Activated CD4-positive, alpha-beta T cell treated with anti-CD3 and anti-CD28 coated beads, Interleukin-2, amount 10 ng/mL, durations not matched to agents 24 days and 14 days (primary cell): ENCODE measurements at regions not wholly inside any gene's neighbourhood (a gene's known extent, or its start where the extent isn't known, plus 50 kb on each side); places are given as distances from the start of the nearest gene placed in this dataset.
A peak's percentile ranks its signal among the peaks of the same experiment; 100 is the strongest.
"Not testable (repeated sequence)": the region's sequence is repeated elsewhere in the genome, so short reads cannot be mapped to it uniquely, and the experiment has no call there.

ENCODE experiments used
- DNase-seq: peaks from one replicate; pipeline ENCODE4 v3.0.0; 2022
- H3K27ac Mint-ChIP-seq: one replicate; pipeline ENCODE4 v1.8.0; 2022; ENCODE audit warnings: mild to moderate bottlenecking, mixed read lengths
- H3K27me3 Mint-ChIP-seq: one replicate; pipeline ENCODE4 v1.8.0; 2022; ENCODE audit warnings: mixed read lengths
- H3K36me3 Mint-ChIP-seq: one replicate; pipeline ENCODE4 v1.8.0; 2022; ENCODE audit warnings: low read depth, mild to moderate bottlenecking, mixed read lengths
- H3K4me1 Mint-ChIP-seq: one replicate; pipeline ENCODE4 v1.8.0; 2021; ENCODE audit warnings: mixed read lengths
- H3K4me3 Mint-ChIP-seq: one replicate; pipeline ENCODE4 v1.8.0; 2022; ENCODE audit warnings: mild to moderate bottlenecking, moderate library complexity, mixed read lengths
- H3K9me3 Mint-ChIP-seq: one replicate; pipeline ENCODE4 v1.8.0; 2021; ENCODE audit warnings: mixed read lengths
- intact Hi-C: fragments of 100-400 bp; cut with micrococcal nuclease; formaldehyde crosslinking; loops from one replicate; pipeline ENCODE4 v1.15.1; 2023

DNA sequence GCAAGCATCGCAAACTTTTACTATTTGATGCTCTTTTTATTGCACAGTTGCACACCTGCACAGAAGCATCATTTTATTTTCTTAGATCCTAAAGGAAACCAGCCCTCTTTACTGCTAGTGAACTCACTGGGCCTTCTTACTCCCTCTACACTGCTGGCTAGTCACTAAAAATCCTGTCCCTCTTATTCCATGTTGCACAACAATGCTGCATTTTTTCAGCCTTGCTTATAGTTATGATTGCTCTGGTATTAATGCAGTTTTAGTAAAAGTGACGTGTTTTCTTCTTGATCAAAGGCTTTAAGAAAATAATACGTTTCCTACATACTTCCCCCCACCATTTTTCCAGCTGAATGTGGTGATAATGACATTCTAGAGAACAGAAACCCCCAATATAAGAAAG is 132.9 kb upstream of the FAM3C start:
- Mint-ChIP-seq H3K27me3 (no peaks in the 10 kb centered on the region), H3K36me3 (peaks cover 8% of the 10 kb centered on the region), H3K9me3 (peaks cover 11% of the 10 kb centered on the region), H3K27ac (peak overlapping the region; percentile 96), H3K4me1 (peaks cover 48% of the 10 kb centered on the region), H3K4me3 (no peak overlapping the region)
- DNase-seq: no peak
- intact Hi-C loops: no loop called here

DNA sequence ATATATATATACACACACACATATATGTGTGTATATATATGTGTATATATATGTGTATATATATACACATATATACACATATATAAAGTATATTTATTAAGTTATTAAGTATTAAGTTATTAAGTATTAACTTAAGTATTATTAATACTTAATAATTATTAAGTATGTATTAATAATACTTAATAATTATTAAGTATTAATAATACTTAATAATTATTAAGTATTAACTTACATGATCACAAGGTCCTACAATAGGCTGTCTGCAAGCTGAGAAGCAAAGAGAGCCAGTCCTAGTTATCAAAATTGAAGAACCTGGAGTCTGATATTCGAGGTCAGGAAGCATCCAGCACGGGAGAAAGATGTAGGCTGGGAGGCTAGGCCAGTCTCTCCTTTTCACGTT is 130.1 kb upstream of the FAM3C start:
- DNase-seq, H3K4me3 Mint-ChIP-seq, intact Hi-C loops, H3K36me3 Mint-ChIP-seq, H3K27ac Mint-ChIP-seq, H3K27me3 Mint-ChIP-seq: not testable (repeated sequence)
- Mint-ChIP-seq H3K9me3 (peaks cover 11% of the 10 kb centered on the region), H3K4me1 (peaks cover 49% of the 10 kb centered on the region)

DNA sequence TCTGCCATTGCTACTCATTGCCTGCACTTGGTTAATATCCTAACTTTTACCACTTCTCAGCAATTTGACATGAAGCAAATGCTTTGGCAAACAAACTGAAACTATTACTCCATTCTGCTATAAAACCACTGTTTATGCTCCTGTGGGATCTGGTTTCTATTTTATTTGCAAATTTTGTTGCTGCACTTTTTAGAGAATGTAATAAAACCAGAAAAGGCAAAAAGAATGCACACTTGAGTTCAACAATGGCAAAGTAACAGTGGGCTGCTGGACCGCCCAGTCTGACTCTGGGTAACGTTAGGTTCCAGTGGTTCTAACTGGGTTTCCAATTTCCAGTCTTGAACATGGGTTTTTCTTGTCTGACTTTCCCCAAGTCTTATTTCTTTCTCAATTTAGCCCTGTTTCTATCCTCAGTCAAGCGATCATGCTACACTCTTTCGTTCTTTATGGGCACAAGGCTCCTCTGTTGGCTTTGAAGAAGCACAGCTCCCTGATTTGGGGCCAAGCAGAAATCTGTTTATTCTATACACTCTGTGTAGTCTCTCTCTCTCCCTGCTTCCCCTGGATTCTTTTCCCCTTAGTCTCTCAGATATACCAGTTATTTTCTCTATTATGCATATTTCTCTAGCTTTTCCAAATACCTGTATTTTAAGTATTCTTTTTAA is 129.2 kb upstream of the FAM3C start:
- DNase-seq: no peak
- Mint-ChIP-seq H3K9me3 (peaks cover 11% of the 10 kb centered on the region), H3K36me3 (peaks cover 5% of the 10 kb centered on the region), H3K4me3 (no peak overlapping the region), H3K27me3 (no peaks in the 10 kb centered on the region), H3K4me1 (peaks cover 49% of the 10 kb centered on the region), H3K27ac (no peak overlapping the region)
- intact Hi-C loops: no loop called here

DNA sequence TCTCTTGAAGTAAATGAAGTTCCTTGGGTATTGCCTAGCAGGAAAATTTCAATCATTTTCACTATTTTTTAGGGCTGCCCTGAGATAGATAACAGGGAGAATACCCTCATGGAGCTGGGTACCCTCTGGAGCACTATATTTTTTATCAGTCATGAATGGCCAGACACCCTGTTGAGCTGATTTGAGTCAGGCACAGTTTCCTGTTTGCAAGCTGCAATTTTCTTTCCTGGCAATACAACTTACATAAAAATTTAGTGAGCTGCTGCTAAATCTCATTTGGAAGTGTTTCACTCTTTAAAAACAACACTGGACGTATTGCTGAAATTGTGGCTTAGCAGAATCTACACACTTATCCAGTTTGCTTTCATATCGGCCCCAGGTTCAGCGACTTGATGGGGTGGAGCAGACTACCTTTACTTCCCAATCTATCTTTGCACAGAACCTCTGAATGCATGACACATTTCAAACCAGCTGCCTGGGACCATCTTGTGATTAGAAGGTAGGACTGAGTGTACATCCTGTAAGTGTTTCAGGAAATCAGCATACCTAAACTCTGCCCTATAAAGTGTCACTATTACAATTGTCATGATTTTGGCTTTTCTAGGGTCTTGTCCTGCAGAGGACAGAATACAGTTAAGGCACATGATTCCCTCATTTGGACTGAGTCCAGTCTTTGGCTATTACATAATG is 125.7 kb upstream of the FAM3C start:
- intact Hi-C loops: no loop called here

DNA sequence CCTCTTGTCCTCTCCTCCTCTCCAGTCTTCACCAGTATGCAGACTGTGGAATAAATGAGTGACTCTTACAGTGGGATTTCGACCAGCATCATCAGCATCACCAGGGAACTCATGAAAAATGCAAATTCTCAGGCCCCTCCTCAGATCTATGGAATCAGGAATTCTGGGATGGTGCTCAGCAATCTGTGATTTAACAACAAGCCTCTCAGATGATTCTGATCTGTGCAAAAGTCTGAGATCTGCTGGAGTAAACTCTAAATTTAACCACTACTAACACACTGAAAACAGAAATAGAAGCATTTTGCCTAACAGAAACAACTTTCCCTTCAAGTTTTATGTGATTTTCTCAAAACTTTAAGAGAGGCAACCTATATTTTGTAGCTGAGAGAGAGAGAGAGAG is 124.8 kb upstream of the FAM3C start:
- intact Hi-C loops: no loop called here
- Mint-ChIP-seq H3K9me3 (peaks cover 16% of the 10 kb centered on the region), H3K27me3 (no peaks in the 10 kb centered on the region), H3K4me1 (peaks cover 35% of the 10 kb centered on the region), H3K36me3 (peaks cover 10% of the 10 kb centered on the region), H3K4me3 (no peak overlapping the region), H3K27ac (peak overlapping the region; percentile 23)
- DNase-seq: no peak

More for the DNA sequence above, 125.7 kb upstream of the FAM3C start:
- Mint-ChIP-seq H3K4me3 (no peak overlapping the region), H3K4me1 (peaks cover 35% of the 10 kb centered on the region), H3K9me3 (peaks cover 16% of the 10 kb centered on the region), H3K27me3 (no peaks in the 10 kb centered on the region), H3K27ac (peak overlapping the region; percentile 43), H3K36me3 (peaks cover 10% of the 10 kb centered on the region)
- DNase-seq: no peak

DNA sequence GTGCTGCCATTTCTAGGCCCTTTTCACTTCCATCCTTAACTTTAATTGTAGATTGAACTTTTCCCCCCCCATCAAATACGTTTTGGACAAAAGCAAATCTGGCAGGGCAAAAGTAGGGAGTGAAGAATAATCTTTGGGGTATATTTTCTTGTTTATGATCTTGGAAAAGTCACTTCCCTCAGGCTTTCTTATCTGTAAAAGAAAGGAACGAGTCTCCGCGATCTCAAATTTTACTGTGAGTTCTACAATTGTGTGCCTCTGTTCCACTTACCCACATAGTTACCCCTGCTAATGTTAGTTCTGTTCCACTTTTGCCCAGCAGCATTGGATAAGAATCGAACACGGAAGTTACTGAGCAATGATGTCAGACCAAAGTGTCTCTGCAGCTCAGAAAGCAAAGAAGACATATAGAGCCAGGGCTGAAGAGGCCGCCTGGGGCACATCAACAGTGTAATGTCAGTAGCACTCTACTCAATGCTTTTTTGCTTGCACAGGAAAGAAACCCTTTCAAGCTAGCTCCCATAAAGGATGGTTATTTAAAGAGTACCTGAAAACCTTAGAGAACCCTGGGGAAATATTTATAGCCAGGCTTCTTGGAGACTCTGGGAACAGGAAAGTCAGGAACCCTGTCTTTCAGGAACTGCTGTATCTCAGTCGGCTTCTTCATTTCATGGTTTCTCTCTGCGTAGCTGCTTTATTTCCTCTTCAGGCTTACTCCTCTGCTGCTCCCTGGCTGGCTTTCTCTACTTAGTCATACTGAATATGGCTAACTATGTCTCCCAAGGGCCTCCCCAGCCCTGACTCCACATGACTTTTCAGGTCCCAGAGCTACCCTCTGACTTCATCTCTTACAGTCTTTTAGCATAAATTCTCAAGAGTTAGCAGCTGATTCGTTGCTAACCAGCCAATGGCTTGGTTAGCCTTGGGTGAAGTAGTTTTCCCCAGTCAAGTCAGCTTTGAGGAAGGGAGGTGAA is 123.7 kb upstream of the FAM3C start:
- peaks cover 11% of the 10 kb centered on the region for H3K9me3 Mint-ChIP-seq
- H3K36me3 Mint-ChIP-seq: peaks cover 10% of the 10 kb centered on the region
- H3K27ac Mint-ChIP-seq: peak overlapping the region; percentile 61
- intact Hi-C loops: no loop called here
- DNase-seq: peak; percentile 57
- no peak overlapping the region for H3K4me3 Mint-ChIP-seq
- H3K27me3 Mint-ChIP-seq: no peaks in the 10 kb centered on the region
- H3K4me1 Mint-ChIP-seq: peaks cover 30% of the 10 kb centered on the region

DNA sequence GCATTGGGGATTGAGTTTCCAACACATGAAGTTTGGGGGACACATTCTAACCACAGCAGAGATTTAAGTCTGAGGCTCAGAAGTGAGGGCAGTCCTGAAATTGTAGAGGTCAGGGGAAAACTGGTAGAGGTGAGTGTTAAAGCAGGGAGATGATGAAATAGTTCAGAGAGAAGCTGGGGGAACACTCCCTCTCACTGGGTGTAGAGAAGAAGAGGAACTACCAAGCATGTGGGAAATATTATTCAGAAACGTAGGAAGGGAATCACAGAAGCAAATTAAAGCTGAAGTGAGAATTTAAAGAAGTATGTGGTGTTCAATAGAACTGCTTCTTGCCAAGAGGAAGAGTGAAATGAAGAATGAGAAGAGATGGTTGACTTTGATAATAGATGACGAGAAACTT is 121.5 kb upstream of the FAM3C start:
- Mint-ChIP-seq H3K9me3 (peaks cover 11% of the 10 kb centered on the region), H3K36me3 (peaks cover 10% of the 10 kb centered on the region), H3K27me3 (no peaks in the 10 kb centered on the region), H3K27ac (peak overlapping the region; percentile 57), H3K4me1 (peaks cover 30% of the 10 kb centered on the region), H3K4me3 (no peak overlapping the region)
- intact Hi-C loops: no loop called here
- DNase-seq: no peak

DNA sequence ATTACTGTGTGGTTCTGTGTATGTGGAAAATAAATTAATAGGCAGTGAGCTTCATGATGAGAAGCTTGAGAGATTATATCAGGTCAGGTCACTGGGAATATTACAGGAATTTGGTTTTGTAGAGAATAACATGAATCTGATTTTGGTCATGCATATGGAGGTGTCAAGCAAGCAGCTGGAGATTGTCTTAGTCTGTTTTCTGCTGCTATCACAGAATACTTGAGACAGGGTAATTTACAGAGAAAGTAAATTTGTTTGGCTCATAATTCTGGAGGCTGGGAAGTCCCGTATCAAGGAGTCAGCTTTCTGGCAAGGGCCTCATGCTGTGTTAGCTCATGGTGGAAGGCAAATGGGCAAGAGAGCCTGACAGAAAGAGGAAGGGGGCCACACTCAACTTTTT is 120.7 kb upstream of the FAM3C start:
- intact Hi-C loops: no loop called here
- H3K27me3 Mint-ChIP-seq: no peaks in the 10 kb centered on the region
- no peak for DNase-seq

DNA sequence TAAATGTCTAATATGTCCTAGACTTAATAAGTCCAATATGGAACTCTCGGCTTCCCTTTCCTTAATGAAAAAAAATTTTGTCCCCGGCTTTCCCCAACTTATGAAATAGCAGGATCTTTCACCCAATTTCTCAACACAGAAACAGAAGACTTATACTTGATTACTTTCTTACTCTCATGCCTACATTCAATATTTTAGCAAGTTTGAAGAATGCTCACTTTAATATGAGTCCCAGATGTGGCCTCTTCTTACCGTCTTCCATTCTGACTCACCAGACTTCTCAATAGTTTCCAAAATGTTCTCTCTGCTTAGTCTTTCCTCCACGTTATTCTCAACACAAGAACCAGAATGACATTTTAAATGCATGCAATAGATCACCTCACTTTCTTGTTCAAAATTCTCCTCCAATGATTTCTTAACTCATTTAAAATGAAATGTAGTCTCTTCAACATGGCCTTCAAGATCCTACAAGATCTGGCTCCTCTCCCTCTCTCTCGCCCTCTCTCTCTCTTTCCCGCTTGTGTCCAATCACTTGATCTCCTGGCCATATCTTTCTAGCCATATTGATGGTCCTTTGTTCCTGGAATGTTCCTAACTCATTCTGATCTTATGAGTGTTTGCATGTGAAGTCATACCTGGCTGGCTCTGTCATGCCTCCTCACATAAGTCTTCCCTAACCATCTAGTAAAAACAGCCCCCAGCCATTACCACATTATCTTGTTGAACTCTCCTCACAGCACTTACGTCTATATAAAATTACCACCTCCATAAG is 119.7 kb upstream of the FAM3C start:
- Mint-ChIP-seq H3K9me3 (peaks cover 15% of the 10 kb centered on the region), H3K36me3 (peaks cover 15% of the 10 kb centered on the region), H3K4me3 (no peak overlapping the region), H3K4me1 (peaks cover 18% of the 10 kb centered on the region), H3K27ac (no peak overlapping the region), H3K27me3 (no peaks in the 10 kb centered on the region)
- no peak for DNase-seq
- intact Hi-C loops: loop anchor here (2.0 kb wide), 1 partner anchor 15 kb away; no protein-coding TSS in a partner anchor

More for the DNA sequence above, 120.7 kb upstream of the FAM3C start:
- Mint-ChIP-seq H3K27ac (no peak overlapping the region), H3K4me3 (no peak overlapping the region), H3K9me3 (peaks cover 11% of the 10 kb centered on the region), H3K36me3 (peaks cover 12% of the 10 kb centered on the region), H3K4me1 (peaks cover 26% of the 10 kb centered on the region)

DNA sequence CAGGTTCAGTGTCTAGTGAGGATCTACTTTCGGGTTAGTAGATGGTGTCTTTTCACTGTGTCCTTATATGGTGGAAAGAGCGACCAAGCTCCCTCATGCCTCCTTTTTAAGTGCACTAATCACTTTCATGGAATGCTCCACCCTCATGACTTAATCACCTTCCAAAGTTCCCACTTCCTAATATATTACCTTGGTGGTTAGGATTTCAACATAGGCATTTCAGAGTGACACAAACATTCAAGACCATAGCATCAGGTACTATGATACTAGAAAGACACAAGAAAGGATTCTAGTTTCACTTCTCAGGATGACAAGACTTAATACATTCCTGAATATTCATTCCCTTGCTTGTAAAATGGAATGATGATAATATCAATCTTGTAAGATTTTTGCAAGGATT is 119.1 kb upstream of the FAM3C start:
- H3K27ac Mint-ChIP-seq: peak overlapping the region; percentile 51
- peaks cover 21% of the 10 kb centered on the region for H3K9me3 Mint-ChIP-seq
- no peak for DNase-seq
- peaks cover 12% of the 10 kb centered on the region for H3K4me1 Mint-ChIP-seq
- peaks cover 15% of the 10 kb centered on the region for H3K36me3 Mint-ChIP-seq
- intact Hi-C loops: loop anchor here (2.0 kb wide), 1 partner anchor 14 kb away; no protein-coding TSS in a partner anchor
- no peaks in the 10 kb centered on the region for H3K27me3 Mint-ChIP-seq
- H3K4me3 Mint-ChIP-seq: no peak overlapping the region

DNA sequence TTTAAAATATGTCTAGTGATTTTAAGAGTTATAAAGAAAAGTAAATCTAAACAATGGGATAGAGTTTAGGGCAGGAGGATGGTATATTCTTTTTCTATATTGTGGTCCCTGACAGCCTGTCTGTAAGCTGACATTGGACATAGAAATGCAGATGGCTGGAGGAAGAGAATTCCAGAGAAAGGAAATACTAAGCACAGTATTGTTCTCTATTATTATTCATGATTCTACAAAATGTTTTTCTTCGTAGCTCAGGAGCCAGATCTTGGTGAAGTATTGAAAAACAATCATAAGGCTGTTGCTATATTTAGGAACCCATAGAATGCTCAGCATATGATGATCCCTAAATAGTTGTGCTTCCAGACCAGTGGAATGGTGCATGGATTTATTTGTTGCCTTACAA is 117.0 kb upstream of the FAM3C start:
- peaks cover 2% of the 10 kb centered on the region for H3K27me3 Mint-ChIP-seq
- H3K9me3 Mint-ChIP-seq: peaks cover 31% of the 10 kb centered on the region
- intact Hi-C loops: no loop called here

DNA sequence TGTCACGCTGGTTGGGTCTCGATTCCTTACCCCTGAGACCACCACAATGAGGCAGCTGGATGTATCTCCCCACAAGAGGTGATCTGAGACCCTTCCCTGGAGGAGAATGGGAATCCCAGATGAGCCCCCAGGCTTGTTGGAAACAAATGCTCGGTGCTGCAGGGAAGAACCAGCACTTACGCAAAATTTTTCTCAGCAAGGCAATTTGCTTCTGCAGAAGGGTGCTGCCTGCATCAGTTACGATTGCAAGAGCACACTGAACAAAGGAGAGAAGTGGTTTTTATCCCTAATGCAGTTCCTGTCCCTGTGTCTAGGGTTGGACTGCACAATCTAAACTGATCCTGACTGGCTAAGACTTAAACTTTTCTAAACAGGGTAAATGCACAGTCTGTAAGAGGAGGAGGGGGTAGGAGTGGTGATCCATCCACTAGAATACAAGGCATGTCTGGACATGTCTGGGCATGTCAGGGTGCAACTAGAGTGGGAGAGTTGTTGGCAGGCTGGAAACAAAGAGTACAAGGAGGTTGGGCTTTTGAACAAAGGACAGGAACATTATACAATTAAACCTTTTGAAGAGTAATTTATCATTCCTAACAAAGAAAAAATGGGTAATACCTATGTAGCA is 114.9 kb upstream of the FAM3C start:
- Mint-ChIP-seq H3K27ac (peak overlapping the region; percentile 10), H3K9me3 (peaks cover 38% of the 10 kb centered on the region), H3K4me3 (no peak overlapping the region), H3K36me3 (peaks cover 25% of the 10 kb centered on the region), H3K27me3 (peaks cover 2% of the 10 kb centered on the region), H3K4me1 (no peaks in the 10 kb centered on the region)
- intact Hi-C loops: no loop called here
- DNase-seq: peak; percentile 39

More for the DNA sequence above, 117.0 kb upstream of the FAM3C start:
- DNase-seq: no peak
- peaks cover 22% of the 10 kb centered on the region for H3K36me3 Mint-ChIP-seq
- H3K4me3 Mint-ChIP-seq: no peak overlapping the region
- no peak overlapping the region for H3K27ac Mint-ChIP-seq
- H3K4me1 Mint-ChIP-seq: peaks cover 5% of the 10 kb centered on the region

DNA sequence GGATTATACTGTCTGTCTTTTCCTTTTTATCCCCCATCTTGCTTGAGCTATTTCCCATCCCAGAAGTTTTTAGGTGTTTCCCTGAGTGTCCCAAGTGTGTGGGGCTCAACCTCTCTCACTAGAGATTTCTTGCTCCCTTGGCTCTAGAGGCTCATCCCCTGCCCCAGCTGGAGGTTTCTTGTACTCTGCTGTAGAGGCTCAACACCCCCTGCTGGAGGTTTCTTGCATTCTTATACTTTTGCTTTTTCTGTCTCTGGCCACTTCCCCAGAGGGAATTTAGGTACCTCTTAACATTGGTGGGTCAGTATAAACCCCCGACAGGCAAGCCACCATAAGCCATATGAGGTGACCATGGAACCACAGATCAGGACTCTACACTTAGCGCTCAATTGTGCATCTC is 114.2 kb upstream of the FAM3C start:
- H3K27me3 Mint-ChIP-seq: peaks cover 2% of the 10 kb centered on the region
- H3K4me1 Mint-ChIP-seq: no peaks in the 10 kb centered on the region
- peaks cover 41% of the 10 kb centered on the region for H3K9me3 Mint-ChIP-seq
- intact Hi-C loops: no loop called here
- no peak for DNase-seq
- no peak overlapping the region for H3K27ac Mint-ChIP-seq
- peaks cover 31% of the 10 kb centered on the region for H3K36me3 Mint-ChIP-seq
- H3K4me3 Mint-ChIP-seq: no peak overlapping the region
